Activated CD8-positive, alpha-beta memory T cell treated with anti-CD3 and anti-CD28 coated beads for 4 hours (primary cell): ENCODE measurements at regions not wholly inside any gene's neighbourhood (a gene's known extent, or its start where the extent isn't known, plus 50 kb on each side); places are given as distances from the start of the nearest gene placed in this dataset.

Source experiments
- DNase-seq, 2 donors: peaks; one replicate each; pipeline ENCODE4 v3.0.0-alpha.2; 2020; ENCODE audit warnings: low read depth in 2 of 2

DNA sequence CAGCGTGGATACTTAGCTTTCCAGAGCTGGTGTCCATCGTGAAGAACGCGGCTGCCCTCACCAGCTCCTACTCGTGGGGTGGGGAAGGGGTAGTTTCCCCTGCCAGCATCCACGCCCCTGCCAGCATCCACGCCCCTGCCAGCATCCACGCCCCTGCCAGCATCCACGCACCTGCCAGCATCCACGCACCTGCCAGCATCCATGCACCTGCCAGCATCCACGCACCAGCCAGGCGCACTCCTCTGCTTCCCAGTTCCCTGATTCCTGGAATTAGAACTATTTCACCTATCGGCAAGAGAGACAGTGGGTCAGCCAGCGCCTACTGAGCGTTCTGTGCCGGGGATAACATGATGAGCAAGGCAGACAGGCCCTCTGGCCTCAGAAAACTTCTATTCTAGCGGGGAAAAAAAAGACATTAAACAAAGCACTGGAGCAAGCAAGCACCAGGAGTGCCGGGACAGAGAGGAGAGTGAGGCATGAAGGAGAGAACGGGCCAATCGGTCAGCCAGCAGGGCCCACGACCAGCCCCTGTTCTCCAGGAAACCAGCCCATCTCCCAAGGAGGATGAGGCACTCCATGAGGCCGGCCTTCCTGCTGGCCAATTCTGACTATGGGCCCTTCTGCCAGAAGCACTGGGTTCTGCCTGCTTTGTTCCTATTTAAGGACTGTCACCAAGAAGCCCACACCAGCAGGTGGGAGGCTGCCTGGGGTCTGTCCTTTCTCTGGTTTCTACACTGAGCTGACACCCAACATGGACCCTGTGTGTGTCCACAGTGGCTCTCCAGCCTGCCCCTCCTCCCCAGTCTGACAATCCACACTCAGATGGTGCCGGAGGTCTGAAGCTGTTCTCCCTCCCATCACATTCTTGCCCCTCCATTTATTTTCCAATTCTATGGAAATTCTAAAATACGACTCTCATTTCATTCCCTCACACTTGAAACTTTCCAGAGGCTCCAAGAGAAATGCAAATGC lies 78.4 kb upstream of the SALL3 start:
- no peak for DNase-seq

GRCh38 chr18:78901923-78902794 lies 77.5 kb upstream of the SALL3 start:
- no peak for DNase-seq

- no peak for DNase-seq
Observed at GRCh38 chr18:78902795-78903435, 76.7 kb upstream of the SALL3 start.

DNA sequence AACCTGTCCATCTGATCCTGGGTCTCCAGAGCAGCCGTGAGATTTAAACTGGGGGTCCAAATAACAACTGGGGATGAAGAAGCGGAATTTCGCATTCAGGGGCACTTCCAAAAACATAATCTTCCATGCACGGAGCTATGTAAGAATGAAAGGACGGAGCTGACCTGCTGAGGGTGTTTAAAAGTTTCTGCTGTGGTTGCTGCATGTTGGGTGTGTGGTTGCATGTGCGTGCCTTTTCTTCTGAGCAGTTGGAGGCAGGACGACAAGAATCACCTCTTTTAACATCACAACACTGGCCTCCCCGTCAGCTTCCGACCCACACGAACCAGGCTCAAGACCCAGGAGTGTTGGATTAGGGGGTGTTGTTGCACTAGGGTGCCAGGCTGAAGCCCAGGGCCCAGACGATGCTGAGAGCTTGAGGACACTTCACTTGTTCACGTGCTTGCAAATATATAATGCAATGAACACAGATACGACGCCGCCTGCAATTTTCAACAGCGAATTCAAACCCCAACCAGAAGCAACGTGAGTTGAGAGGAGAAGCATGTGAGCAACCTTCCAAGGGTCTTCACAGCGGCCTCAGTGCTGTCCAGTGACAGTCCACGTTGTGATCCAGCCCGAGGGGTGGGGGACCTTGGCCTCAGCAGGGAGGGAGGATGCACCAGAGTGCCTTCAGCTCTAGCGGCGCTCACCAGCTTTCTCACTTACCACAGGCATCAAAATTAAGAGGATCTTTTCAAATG lies 76.0 kb upstream of the SALL3 start:
- no peak for DNase-seq

DNA sequence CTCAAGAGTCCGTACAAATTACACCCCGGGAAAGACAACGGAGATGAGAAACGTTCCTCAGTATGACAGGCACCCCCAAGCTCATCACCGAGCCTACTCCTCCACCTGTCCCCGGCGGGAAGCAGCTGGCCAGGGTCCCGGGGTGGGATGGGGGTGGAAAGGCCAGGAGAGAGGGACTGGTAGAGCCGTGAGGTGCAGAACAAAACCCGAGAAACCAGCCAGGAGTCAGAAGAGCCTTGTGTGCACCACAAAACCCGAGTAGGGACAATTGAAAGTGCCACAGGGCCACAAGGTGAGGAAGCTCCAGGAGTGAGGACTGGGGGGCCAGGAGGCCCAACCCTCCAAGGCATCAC lies 75.5 kb upstream of the SALL3 start:
- no peak for DNase-seq

DNA sequence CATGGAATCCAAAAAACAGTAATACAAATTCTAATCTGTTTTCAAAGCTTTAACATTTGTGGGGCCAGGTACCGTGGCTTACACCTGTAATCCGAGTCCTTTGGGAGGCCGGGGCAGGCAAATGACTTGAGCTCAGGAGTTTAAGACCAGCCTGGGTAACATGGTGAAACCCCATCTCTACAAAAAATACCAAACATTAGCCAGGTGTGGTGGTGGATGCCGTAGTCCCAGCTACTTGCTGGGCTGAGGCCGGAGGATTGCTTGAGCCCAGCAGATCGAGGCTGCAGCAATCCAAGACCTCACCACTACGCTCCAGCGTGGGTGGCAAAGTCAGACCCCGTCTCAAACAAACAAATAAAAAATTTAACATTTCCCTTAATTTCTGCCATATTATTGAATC lies 74.3 kb upstream of the SALL3 start:
- no peak for DNase-seq

DNA sequence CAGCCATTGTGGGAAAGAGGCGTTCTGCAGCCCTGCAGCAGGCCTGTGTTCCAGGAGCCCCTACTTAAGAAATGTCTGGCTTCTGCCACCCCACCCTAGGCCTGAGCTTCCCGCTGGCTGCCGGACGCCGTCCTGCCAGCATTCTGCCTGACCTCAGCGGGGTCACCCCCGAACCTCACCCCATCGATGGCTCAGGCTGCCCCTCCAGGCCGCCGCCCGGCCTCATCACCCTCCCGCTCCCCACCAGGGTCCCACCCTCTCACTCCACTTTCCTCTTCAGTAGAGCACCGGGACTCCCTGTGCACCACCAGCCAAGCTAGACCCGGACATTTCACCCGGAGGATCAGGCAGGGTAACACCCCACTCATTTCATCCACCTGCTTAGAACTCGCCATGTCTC lies 73.6 kb upstream of the SALL3 start:
- DNase-seq, result no peak

GRCh38 chr18:78908462-78909260 lies 71.0 kb upstream of the SALL3 start:
- no peak for DNase-seq

- no peak for DNase-seq
Observed at GRCh38 chr18:78911751-78912283, 67.8 kb upstream of the SALL3 start.

- no peak for DNase-seq
Observed at GRCh38 chr18:78912336-78912735, 67.3 kb upstream of the SALL3 start.

DNA sequence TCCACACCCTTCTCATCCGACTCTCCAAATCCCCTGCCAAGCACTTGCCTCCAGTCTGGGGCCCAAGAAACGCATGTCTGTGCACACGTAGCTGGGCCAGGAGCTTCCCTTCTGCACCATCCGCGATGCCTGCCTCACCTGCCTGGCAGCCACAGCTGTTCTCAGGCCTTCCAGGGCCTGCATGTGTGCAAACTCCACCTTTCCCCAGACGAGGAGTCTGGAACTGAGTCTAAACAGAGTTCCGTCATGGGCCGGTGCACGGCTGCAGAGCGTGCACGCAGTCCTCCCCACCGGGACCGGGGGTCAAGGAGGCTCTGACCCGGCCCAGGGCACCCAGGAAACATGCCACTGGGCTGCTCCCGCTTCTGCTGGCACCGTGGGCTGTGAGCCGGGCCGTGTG lies 66.8 kb upstream of the SALL3 start:
- no peak for DNase-seq

GRCh38 chr18:78913395-78913794 lies 66.2 kb upstream of the SALL3 start:
- no peak for DNase-seq

DNA sequence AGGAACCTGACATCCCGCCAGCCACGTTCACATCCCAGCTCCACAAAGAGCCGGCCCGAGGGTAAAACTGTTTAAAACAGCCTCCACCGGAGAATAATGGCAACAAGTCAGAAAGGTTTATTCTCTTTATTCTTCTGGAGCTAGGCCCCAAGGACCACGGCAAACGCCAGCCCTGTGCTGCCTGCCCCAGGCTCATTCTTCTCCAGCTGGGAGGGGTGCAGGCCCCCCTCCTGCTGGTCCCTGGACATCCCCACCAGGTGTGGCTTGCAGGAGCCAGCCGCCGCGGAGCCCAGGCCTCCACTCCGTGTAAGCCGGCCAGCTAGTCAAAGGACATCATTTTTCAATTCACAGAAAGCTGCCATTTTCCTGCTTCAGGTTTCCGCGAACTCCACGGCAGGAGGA lies 65.8 kb upstream of the SALL3 start:
- DNase-seq, result no peak

DNA sequence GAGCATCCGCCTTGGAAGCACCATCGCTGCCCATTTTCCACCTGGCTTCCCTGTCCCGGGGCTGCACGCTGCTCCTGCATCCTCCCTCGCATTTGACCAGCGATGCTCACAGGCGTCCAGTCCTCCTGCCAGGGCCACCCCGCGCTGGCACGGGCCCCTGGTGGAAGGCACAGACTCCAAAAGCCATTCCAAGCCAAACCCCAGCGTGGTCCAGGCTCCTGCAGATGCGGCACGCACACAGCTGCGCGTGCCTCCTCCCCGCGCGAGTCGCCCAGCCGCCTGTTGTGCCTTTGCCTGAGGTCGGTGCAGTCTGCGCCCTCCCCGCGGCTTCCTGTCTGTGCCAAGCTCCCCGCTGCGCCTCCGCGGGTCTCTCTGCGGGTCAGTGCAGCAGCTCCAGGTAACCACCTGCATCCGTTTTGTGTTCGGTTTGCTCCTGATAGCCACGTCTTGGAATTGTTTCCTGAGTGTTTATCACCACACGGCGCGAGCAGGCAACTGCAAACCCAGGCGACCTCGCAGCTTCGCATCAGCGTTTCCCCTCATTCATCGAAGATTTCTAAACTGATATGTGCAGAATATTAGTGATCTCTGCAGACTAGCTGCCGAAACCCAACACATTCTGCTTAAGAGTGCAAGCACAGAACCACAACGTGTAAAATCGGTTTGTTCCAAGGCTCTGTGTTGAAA lies 65.2 kb upstream of the SALL3 start:
- no peak for DNase-seq

- no peak for DNase-seq
Observed at GRCh38 chr18:78915446-78916008, 64.1 kb upstream of the SALL3 start.

GRCh38 chr18:78918707-78919106 lies 60.9 kb upstream of the SALL3 start:
- no peak for DNase-seq

- DNase-seq, result no peak
Observed at GRCh38 chr18:78919956-78920355, 59.7 kb upstream of the SALL3 start.

GRCh38 chr18:78920456-78921138 lies 59.0 kb upstream of the SALL3 start:
- DNase-seq, result no peak

- no peak for DNase-seq
Observed at GRCh38 chr18:78922856-78923255, 56.8 kb upstream of the SALL3 start.
